ENCODE measurements at regions not wholly inside any gene's neighbourhood (a gene's known extent, or its start where the extent isn't known, plus 50 kb on each side); places are given as distances from the start of the nearest gene placed in this dataset.

GRCh38 chr6:131362696-131363095 is 210.3 kb upstream of the ARG1 start:
- no CpG with 5 or more reads among the region's 8 CpGs for WGBS, 2 experiments (ENCODE audit: extremely low coverage in 2 of 2, insufficient read length in 1 of 2)
- no peak overlapping the region for H4K8ac ChIP-seq (ENCODE audit: low read depth in 2 of 2, low read length in 2 of 2)
- no peaks in the 10 kb centered on the region for H3K9me3 ChIP-seq (ENCODE audit: control insufficient read depth, insufficient read depth, low read length)
- ChIA-PET POLR2A (ENCODE audit: unreplicated experiment) (no interaction called here), CTCF (interaction anchor here (0.8 kb wide), 1 partner anchor 160 kb away, joined by 3 read pairs; no protein-coding TSS in a partner anchor)
- H4K91ac ChIP-seq (ENCODE audit: insufficient read depth, low read depth, low read length): no peak overlapping the region
- in situ Hi-C loops (cut with MboI; ENCODE audit: low sequenced_read_pairs): no loop called here
- TF ChIP-seq CTCF (conservative IDR thresholded peaks at IDR 0.05; ENCODE audit: low read depth, low read length) (no peak), MXI1 (IDR thresholded peaks at IDR 0.05; ENCODE audit: borderline replicate concordance, low read depth, low read length) (no peak), USF2 (IDR thresholded peaks at IDR 0.05; ENCODE audit: low read depth, low read length) (no peak), RAD21 (IDR thresholded peaks at IDR 0.05; ENCODE audit: low read length) (no peak), CHD1 (IDR thresholded peaks at IDR 0.05; ENCODE audit: low read depth, low read length) (no peak)
- no peaks in the 10 kb centered on the region for H3K79me1 ChIP-seq (ENCODE audit: low read depth in 1 of 2, low read length in 2 of 2)
- no peak overlapping the region for H2AFZ ChIP-seq (replicated peaks; ENCODE audit: low read length, poor library complexity)
- no peak overlapping the region for H3K56ac ChIP-seq (ENCODE audit: extremely low read depth, insufficient read depth, low read length)
- no peaks in the 10 kb centered on the region for H4K20me1 ChIP-seq (ENCODE audit: insufficient read depth, low read length)
- dilution Hi-C loops (cut with HindIII; ENCODE audit: low sequenced_read_pairs, unreplicated experiment): no loop called here
- no peak overlapping the region for H3K23ac ChIP-seq (ENCODE audit: low read depth, low read length)
- H3K4me2 ChIP-seq (ENCODE audit: low read depth, low read length): no peak overlapping the region
- no TSS peak for BruUV-seq (replicated peaks)
- no peaks in the 10 kb centered on the region for H3K36me3 ChIP-seq (ENCODE audit: control insufficient read depth, insufficient read depth, low read length)
- no peak overlapping the region for H2AK9ac ChIP-seq (replicated peaks; ENCODE audit: low read depth, low read length, poor library complexity)
- no peak overlapping the region for H3K18ac ChIP-seq (ENCODE audit: low read depth, low read length)
- no peak overlapping the region for H3K9ac ChIP-seq (ENCODE audit: low read depth, low read length)
- intact Hi-C loops (cut with micrococcal nuclease): no loop called here
- no peaks in the 10 kb centered on the region for H3K4me1 ChIP-seq (ENCODE audit: control insufficient read depth, insufficient read depth, low read length)
- no peak overlapping the region for H2BK20ac ChIP-seq (ENCODE audit: low read depth, low read length)
- ATAC-seq (ENCODE audit: low read depth) (no peak), DNase-seq (no peak)
- no peak overlapping the region for H3K4ac ChIP-seq (ENCODE audit: low read depth, low read length)
- H3K4me3 ChIP-seq (ENCODE audit: insufficient read depth, low read depth, low read length): no peak overlapping the region
- H3K14ac ChIP-seq (replicated peaks; ENCODE audit: low read depth, low read length): no peak overlapping the region
- H3K27ac ChIP-seq (ENCODE audit: insufficient read depth, low read length): no peak overlapping the region
- no peak overlapping the region for H4K5ac ChIP-seq (ENCODE audit: low read depth, low read length)
- peaks cover 3% of the 10 kb centered on the region; the same call in 1 of the 2 replicates for H3K27me3 ChIP-seq (ENCODE audit: control insufficient read depth, insufficient read depth, low read length)
- H3K9me1 ChIP-seq (ENCODE audit: insufficient read depth, low read length): no peaks in the 10 kb centered on the region
- H2BK120ac ChIP-seq (ENCODE audit: low read depth, low read length): no peak overlapping the region
- no peak overlapping the region for H2BK5ac ChIP-seq (ENCODE audit: low read depth, low read length, poor library complexity, severe bottlenecking)
- H2AK5ac ChIP-seq (ENCODE audit: low read depth, low read length): no peak overlapping the region
- H2BK15ac ChIP-seq (ENCODE audit: low read depth, low read length): no peak overlapping the region
